CD14-positive monocyte (primary cell): ENCODE measurements at regions not wholly inside any gene's neighbourhood (a gene's known extent, or its start where the extent isn't known, plus 50 kb on each side); places are given as distances from the start of the nearest gene placed in this dataset.

ENCODE experiments used
- DNase-seq, 3 donors: peaks; one replicate each; pipeline ENCODE4 v3.0.0-alpha.2; 2011 to 2022
- H2AFZ ChIP-seq: 2 replicates; pipeline ENCODE4 v1.6.0; 2012; ENCODE audit warnings: mild to moderate bottlenecking, low read depth, low read length, inconsistent platforms; ENCODE audit not compliant: insufficient read depth, poor library complexity, severe bottlenecking
- H3K27ac ChIP-seq, 2 donors: 1 replicate in 1 of 2; 2 replicates in 1 of 2; pipeline ENCODE4 v1.5.1; 2012 to 2013; ENCODE audit warnings: low read length in 2 of 2, control low read depth in 1 of 2, inconsistent platforms in 1 of 2, low read depth in 1 of 2, mild to moderate bottlenecking in 1 of 2
- H3K27me3 ChIP-seq, 2 donors: one replicate each; pipeline versions ENCODE4 v1.6.0 to v1.6.1; 2011 to 2013; ENCODE audit warnings: low read length in 2 of 2; ENCODE audit not compliant: control insufficient read depth in 2 of 2, insufficient read depth in 2 of 2
- H3K36me3 ChIP-seq, 2 donors: replicated peaks in 1 of 2; 1 replicate in 1 of 2; 2 replicates in 1 of 2; pipeline versions ENCODE4 v1.5.1 to v1.6.1; 2012 to 2013; ENCODE audit warnings: low read length in 2 of 2, control low read depth in 1 of 2, inconsistent platforms in 1 of 2, mild to moderate bottlenecking in 1 of 2; ENCODE audit not compliant: insufficient read depth in 2 of 2, control insufficient read depth in 1 of 2
- H3K4me1 ChIP-seq, 2 donors: 1 replicate in 1 of 2; 2 replicates in 1 of 2; pipeline versions ENCODE4 v1.5.1 to v1.6.1; 2012 to 2013; ENCODE audit warnings: low read length in 2 of 2, control low read depth in 1 of 2, inconsistent platforms in 1 of 2, mild to moderate bottlenecking in 1 of 2, moderate library complexity in 1 of 2; ENCODE audit not compliant: insufficient read depth in 2 of 2, control insufficient read depth in 1 of 2
- H3K4me2 ChIP-seq: replicated peaks from 2 replicates; pipeline ENCODE3; 2012; ENCODE audit warnings: low read length, moderate library complexity, mild to moderate bottlenecking; ENCODE audit not compliant: poor library complexity, severe bottlenecking; ENCODE audit errors: extremely low read depth
- H3K4me3 ChIP-seq, 3 experiments: fragments of 200-600 bp in 1 of 3; sonication (generic) in 1 of 3; replicated peaks in 1 of 3; 1 replicate in 2 of 3; 2 replicates in 1 of 3; pipeline ENCODE4 v1.5.1; 2011 to 2013; ENCODE audit warnings: low read length in 3 of 3, mild to moderate bottlenecking in 3 of 3, control low read depth in 2 of 3, low read depth in 2 of 3, inconsistent platforms in 1 of 3, moderate library complexity in 1 of 3
- H3K79me2 ChIP-seq: 2 replicates; pipeline ENCODE4 v1.6.0; 2012; ENCODE audit warnings: mild to moderate bottlenecking, control low read depth, inconsistent platforms, low read length, moderate library complexity; ENCODE audit not compliant: insufficient read depth
- H3K9ac ChIP-seq: 2 replicates; pipeline ENCODE4 v1.6.0; 2017; ENCODE audit warnings: low read length, mild to moderate bottlenecking; ENCODE audit not compliant: insufficient read depth, poor library complexity, severe bottlenecking
- H3K9me3 ChIP-seq, 2 donors: replicated peaks in 1 of 2; 1 replicate in 1 of 2; 2 replicates in 1 of 2; pipeline versions ENCODE4 v1.5.1 to v1.6.1; 2012 to 2013; ENCODE audit warnings: low read length in 2 of 2, control low read depth in 1 of 2; ENCODE audit not compliant: control insufficient read depth in 1 of 2, insufficient read depth in 1 of 2
- H4K20me1 ChIP-seq: 2 replicates; pipeline ENCODE4 v1.6.0; 2012; ENCODE audit warnings: mild to moderate bottlenecking, low read length, control low read depth, moderate library complexity; ENCODE audit not compliant: insufficient read depth
- H3K27ac Mint-ChIP-seq, 7 donors: one replicate each; pipeline ENCODE4 v1.8.0; 2020; ENCODE audit warnings: mild to moderate bottlenecking in 7 of 7, mixed read lengths in 7 of 7, moderate library complexity in 6 of 7, inconsistent platforms in 2 of 7
- H3K27me3 Mint-ChIP-seq, 3 donors: one replicate each; pipeline ENCODE4 v1.8.0; 2021 to 2022; ENCODE audit warnings: low read depth in 3 of 3, mild to moderate bottlenecking in 3 of 3, mixed read lengths in 3 of 3, moderate library complexity in 3 of 3, inconsistent platforms in 1 of 3
- H3K36me3 Mint-ChIP-seq, 2 donors: one replicate each; pipeline ENCODE4 v1.8.0; 2020; ENCODE audit warnings: mixed read lengths in 2 of 2, inconsistent platforms in 1 of 2, mild to moderate bottlenecking in 1 of 2
- H3K4me1 Mint-ChIP-seq: one replicate; pipeline ENCODE4 v1.8.0; 2020; ENCODE audit warnings: mild to moderate bottlenecking, mixed read lengths
- H3K4me3 Mint-ChIP-seq, 2 donors: one replicate each; pipeline ENCODE4 v1.8.0; 2020; ENCODE audit warnings: mild to moderate bottlenecking in 2 of 2, mixed read lengths in 2 of 2, moderate library complexity in 1 of 2
- H3K9me3 Mint-ChIP-seq, 7 donors: one replicate each; pipeline ENCODE4 v1.8.0; 2020 to 2022; ENCODE audit warnings: mixed read lengths in 7 of 7, mild to moderate bottlenecking in 6 of 7, moderate library complexity in 6 of 7, inconsistent platforms in 2 of 7
- WGBS: methylation state at CpG from one replicate; pipeline ENCODE4 v1.1.5; 2013; ENCODE audit warnings: missing lambda C conversion rate; ENCODE audit not compliant: insufficient coverage; 5-methylcytosine and 5-hydroxymethylcytosine counted together
- intact Hi-C, 2 donors: fragments of 100-400 bp; cut with micrococcal nuclease; formaldehyde crosslinking; loops; one replicate each; pipeline versions ENCODE4 v1.15.0 to v1.15.1; 2023
- TF ChIP-seq, protein P1 (sequence below): fragments of 200-600 bp; IDR thresholded peaks from one replicate; pipeline ENCODE4 v1.8.0; 2022; ENCODE audit warnings: antibody characterized with exemption, mild to moderate bottlenecking

GRCh38 chr10:2716596-2716995 lies 350.8 kb upstream of the PFKP start:
- H3K27me3 ChIP-seq = no peaks in the 10 kb centered on the region
- WGBS = 86% methylated on average over 7 of the region's 9 CpGs
- no peaks in the 10 kb centered on the region for H3K36me3 Mint-ChIP-seq
- no peak overlapping the region for H3K4me3 ChIP-seq
- TF ChIP-seq, protein P1, sequence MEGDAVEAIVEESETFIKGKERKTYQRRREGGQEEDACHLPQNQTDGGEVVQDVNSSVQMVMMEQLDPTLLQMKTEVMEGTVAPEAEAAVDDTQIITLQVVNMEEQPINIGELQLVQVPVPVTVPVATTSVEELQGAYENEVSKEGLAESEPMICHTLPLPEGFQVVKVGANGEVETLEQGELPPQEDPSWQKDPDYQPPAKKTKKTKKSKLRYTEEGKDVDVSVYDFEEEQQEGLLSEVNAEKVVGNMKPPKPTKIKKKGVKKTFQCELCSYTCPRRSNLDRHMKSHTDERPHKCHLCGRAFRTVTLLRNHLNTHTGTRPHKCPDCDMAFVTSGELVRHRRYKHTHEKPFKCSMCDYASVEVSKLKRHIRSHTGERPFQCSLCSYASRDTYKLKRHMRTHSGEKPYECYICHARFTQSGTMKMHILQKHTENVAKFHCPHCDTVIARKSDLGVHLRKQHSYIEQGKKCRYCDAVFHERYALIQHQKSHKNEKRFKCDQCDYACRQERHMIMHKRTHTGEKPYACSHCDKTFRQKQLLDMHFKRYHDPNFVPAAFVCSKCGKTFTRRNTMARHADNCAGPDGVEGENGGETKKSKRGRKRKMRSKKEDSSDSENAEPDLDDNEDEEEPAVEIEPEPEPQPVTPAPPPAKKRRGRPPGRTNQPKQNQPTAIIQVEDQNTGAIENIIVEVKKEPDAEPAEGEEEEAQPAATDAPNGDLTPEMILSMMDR = no peak
- H3K4me1 ChIP-seq = no peaks in the 10 kb centered on the region
- no peak overlapping the region for H3K9ac ChIP-seq
- H3K36me3 ChIP-seq = no peaks in the 10 kb centered on the region
- peaks cover 0 to 24% (median 7%) of the 10 kb centered on the region in 7 donors for H3K9me3 Mint-ChIP-seq
- no peaks in the 10 kb centered on the region for H3K4me1 Mint-ChIP-seq
- peaks cover 8 to 16% of the 10 kb centered on the region in 2 donors for H3K9me3 ChIP-seq
- H3K27me3 Mint-ChIP-seq = peaks cover 0 to 1% (median 0%) of the 10 kb centered on the region in 3 donors
- no peak overlapping the region for H3K4me3 Mint-ChIP-seq
- no peak overlapping the region for H3K4me2 ChIP-seq
- DNase-seq = no peak
- intact Hi-C loops = no loop called here
- no peaks in the 10 kb centered on the region for H4K20me1 ChIP-seq
- no peak overlapping the region for H3K27ac Mint-ChIP-seq
- no peak overlapping the region for H2AFZ ChIP-seq
- H3K79me2 ChIP-seq = no peaks in the 10 kb centered on the region
- H3K27ac ChIP-seq = no peak overlapping the region

DNA sequence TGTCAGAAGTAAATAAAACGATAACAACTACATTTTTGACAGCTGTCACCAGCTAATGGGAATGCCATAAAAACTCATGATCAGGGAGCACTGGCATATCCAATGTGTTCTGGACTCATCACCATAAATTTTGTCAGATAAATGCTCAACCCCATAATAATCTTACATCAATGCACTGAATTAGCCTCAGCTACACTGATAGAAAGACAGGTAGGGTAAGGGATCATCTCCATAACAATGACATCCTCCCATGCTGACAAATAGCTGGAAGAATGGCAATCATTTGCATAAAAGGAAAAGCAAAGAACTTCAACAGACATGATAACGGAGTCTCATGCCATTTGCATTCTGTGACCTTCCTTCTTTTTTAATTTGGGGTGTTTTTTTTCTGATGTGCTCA lies 352.8 kb upstream of the PFKP start:
- Histone ChIP-seq H3K9ac (no peak overlapping the region), H3K9me3 (peaks cover 19 to 28% of the 10 kb centered on the region in 2 donors), H4K20me1 (no peaks in the 10 kb centered on the region), H3K4me1 (no peaks in the 10 kb centered on the region), H3K79me2 (no peaks in the 10 kb centered on the region), H2AFZ (no peak overlapping the region), H3K4me2 (no peak overlapping the region), H3K4me3 (no peak overlapping the region), H3K27me3 (no peaks in the 10 kb centered on the region), H3K27ac (no peak overlapping the region), H3K36me3 (no peaks in the 10 kb centered on the region)
- peaks cover 0 to 3% (median 0%) of the 10 kb centered on the region in 3 donors for H3K27me3 Mint-ChIP-seq
- no peak overlapping the region for H3K27ac Mint-ChIP-seq
- no CpG with 5 or more reads among the region's 2 CpGs for WGBS
- intact Hi-C loops = no loop called here
- H3K4me3 Mint-ChIP-seq = no peak overlapping the region
- no peaks in the 10 kb centered on the region for H3K4me1 Mint-ChIP-seq
- H3K36me3 Mint-ChIP-seq = no peaks in the 10 kb centered on the region
- TF ChIP-seq, protein P1 = no peak
- peaks cover 5 to 30% (median 15%) of the 10 kb centered on the region in 7 donors for H3K9me3 Mint-ChIP-seq
- no peak for DNase-seq
